ENCODE measurements at regions not wholly inside any gene's neighbourhood (a gene's known extent, or its start where the extent isn't known, plus 50 kb on each side); places are given as distances from the start of the nearest gene placed in this dataset.

DNA sequence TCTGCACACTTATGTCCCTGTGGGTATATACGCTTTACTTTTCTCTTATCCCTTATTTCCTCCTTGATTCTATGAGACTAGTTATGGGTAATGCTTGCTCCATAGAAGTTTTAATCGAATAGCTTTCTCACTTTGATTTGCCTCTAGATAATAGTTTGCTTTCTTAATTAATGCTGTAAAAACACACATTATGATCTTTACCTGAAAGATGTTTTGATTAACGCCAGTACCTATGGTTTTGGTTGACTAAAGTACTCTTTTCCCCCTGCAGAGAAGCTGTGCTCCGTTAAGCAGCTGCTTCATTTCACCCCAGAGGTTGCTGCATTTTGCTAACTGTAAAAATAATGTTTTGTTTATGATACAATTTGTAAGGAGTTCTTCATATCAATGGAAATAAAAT is 362.3 kb downstream of the FLRT2 start:
- TF ChIP-seq, protein P1, sequence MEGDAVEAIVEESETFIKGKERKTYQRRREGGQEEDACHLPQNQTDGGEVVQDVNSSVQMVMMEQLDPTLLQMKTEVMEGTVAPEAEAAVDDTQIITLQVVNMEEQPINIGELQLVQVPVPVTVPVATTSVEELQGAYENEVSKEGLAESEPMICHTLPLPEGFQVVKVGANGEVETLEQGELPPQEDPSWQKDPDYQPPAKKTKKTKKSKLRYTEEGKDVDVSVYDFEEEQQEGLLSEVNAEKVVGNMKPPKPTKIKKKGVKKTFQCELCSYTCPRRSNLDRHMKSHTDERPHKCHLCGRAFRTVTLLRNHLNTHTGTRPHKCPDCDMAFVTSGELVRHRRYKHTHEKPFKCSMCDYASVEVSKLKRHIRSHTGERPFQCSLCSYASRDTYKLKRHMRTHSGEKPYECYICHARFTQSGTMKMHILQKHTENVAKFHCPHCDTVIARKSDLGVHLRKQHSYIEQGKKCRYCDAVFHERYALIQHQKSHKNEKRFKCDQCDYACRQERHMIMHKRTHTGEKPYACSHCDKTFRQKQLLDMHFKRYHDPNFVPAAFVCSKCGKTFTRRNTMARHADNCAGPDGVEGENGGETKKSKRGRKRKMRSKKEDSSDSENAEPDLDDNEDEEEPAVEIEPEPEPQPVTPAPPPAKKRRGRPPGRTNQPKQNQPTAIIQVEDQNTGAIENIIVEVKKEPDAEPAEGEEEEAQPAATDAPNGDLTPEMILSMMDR (IDR thresholded peaks at IDR 0.05): no peak
- no peak for TF ChIP-seq POLR2A (IDR thresholded peaks at IDR 0.05)

All from adrenal gland (tissue), 5 donors.